CD4-positive, alpha-beta T cell treated with Interleukin-4 for 4 hours (primary cell): ENCODE measurements at regions not wholly inside any gene's neighbourhood (a gene's known extent, or its start where the extent isn't known, plus 50 kb on each side); places are given as distances from the start of the nearest gene placed in this dataset.

Experiments used
- DNase-seq: peaks from one replicate; pipeline ENCODE4 v3.0.0-alpha.2; 2020

GRCh38 chr11:70522593-70523311 is 124.4 kb downstream of the CTTN start:
- no peak for DNase-seq

- DNase-seq, result no peak
Observed at GRCh38 chr11:70523384-70524095, 125.2 kb downstream of the CTTN start.

- DNase-seq, result no peak
Observed at GRCh38 chr11:70524096-70524922, 126.0 kb downstream of the CTTN start.

- no peak for DNase-seq
Observed at GRCh38 chr11:70525006-70525405, 126.7 kb downstream of the CTTN start.

- no peak for DNase-seq
Observed at GRCh38 chr11:70525466-70525865, 127.1 kb downstream of the CTTN start.

- DNase-seq, result no peak
Observed at GRCh38 chr11:70526116-70527045, 128.1 kb downstream of the CTTN start.

- no peak for DNase-seq
Observed at GRCh38 chr11:70527046-70527395, 128.7 kb downstream of the CTTN start.

- no peak for DNase-seq
Observed at GRCh38 chr11:70527429-70528045, 129.2 kb downstream of the CTTN start.

- DNase-seq, result no peak
Observed at GRCh38 chr11:70528046-70528793, 129.9 kb downstream of the CTTN start.

- no peak for DNase-seq
Observed at GRCh38 chr11:70528794-70529580, 130.7 kb downstream of the CTTN start.

- DNase-seq, result no peak
Observed at GRCh38 chr11:70530010-70530409, 131.7 kb downstream of the CTTN start.

GRCh38 chr11:70530629-70531185 is 132.4 kb downstream of the CTTN start:
- no peak for DNase-seq

GRCh38 chr11:70531281-70532065 is 133.1 kb downstream of the CTTN start:
- no peak for DNase-seq

- DNase-seq, result no peak
Observed at GRCh38 chr11:70532066-70532440, 133.7 kb downstream of the CTTN start.

- DNase-seq, result no peak
Observed at GRCh38 chr11:70532731-70533130, 134.4 kb downstream of the CTTN start.

- no peak for DNase-seq
Observed at GRCh38 chr11:70535191-70535971, 137.1 kb downstream of the CTTN start.

GRCh38 chr11:70536051-70536877 is 137.9 kb downstream of the CTTN start:
- DNase-seq, result no peak
